ENCODE measurements at regions not wholly inside any gene's neighbourhood (a gene's known extent, or its start where the extent isn't known, plus 50 kb on each side); places are given as distances from the start of the nearest gene placed in this dataset.
"Not testable (repeated sequence)": the region's sequence is repeated elsewhere in the genome, so short reads cannot be mapped to it uniquely, and the experiment has no call there.

GRCh38 chr9:108396193-108396592 is 459.6 kb downstream of the ACTL7B start:
- no peak for DNase-seq (ENCODE audit: low spot score)
- ATAC-seq (ENCODE audit: low read depth) = no peak
- H3K4me1 ChIP-seq (ENCODE audit: insufficient read depth, poor library complexity, severe bottlenecking) = no peaks in the 10 kb centered on the region
- H3K9me3 ChIP-seq (ENCODE audit: severe bottlenecking) = no peaks in the 10 kb centered on the region
- TF ChIP-seq CTCF (IDR thresholded peaks at IDR 0.05; ENCODE audit: poor library complexity, severe bottlenecking) = no peak
- no peak overlapping the region for H3K27ac ChIP-seq (ENCODE audit: poor library complexity, severe bottlenecking)
- H3K36me3 ChIP-seq (ENCODE audit: low read depth) = no peaks in the 10 kb centered on the region
- no peaks in the 10 kb centered on the region for H3K27me3 ChIP-seq (ENCODE audit: insufficient read depth, poor library complexity, severe bottlenecking)
- no peak overlapping the region for H3K4me3 ChIP-seq (ENCODE audit: severe bottlenecking)

DNA sequence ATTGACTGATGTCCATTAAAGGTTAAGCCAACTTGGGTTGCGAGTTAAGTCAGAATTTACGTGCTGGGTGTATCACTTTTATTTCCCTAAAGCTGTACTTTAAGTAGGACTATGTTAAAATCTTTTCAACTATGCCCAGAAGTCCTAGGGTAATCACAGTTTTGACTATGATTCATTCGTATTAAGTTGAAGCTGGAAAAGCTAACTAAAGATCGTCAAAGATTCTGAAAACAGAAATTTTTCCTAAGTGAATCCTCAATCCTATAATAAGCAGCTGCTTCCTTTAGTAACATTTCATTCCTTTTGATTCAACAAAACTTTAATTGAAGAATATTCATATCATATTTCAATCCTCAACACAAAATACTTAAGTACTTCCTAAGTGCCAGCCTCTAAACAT is 460.4 kb downstream of the ACTL7B start:
- DNase-seq (ENCODE audit: low spot score) (no peak), ATAC-seq (ENCODE audit: low read depth) (no peak)
- no peaks in the 10 kb centered on the region for H3K9me3 ChIP-seq (ENCODE audit: severe bottlenecking)
- H3K27me3 ChIP-seq (ENCODE audit: insufficient read depth, poor library complexity, severe bottlenecking) = no peaks in the 10 kb centered on the region
- no peak overlapping the region for H3K4me3 ChIP-seq (ENCODE audit: severe bottlenecking)
- no peaks in the 10 kb centered on the region for H3K36me3 ChIP-seq (ENCODE audit: low read depth)
- TF ChIP-seq CTCF (IDR thresholded peaks at IDR 0.05; ENCODE audit: poor library complexity, severe bottlenecking) = no peak
- H3K4me1 ChIP-seq (ENCODE audit: insufficient read depth, poor library complexity, severe bottlenecking) = no peaks in the 10 kb centered on the region
- no peak overlapping the region for H3K27ac ChIP-seq (ENCODE audit: poor library complexity, severe bottlenecking)

DNA sequence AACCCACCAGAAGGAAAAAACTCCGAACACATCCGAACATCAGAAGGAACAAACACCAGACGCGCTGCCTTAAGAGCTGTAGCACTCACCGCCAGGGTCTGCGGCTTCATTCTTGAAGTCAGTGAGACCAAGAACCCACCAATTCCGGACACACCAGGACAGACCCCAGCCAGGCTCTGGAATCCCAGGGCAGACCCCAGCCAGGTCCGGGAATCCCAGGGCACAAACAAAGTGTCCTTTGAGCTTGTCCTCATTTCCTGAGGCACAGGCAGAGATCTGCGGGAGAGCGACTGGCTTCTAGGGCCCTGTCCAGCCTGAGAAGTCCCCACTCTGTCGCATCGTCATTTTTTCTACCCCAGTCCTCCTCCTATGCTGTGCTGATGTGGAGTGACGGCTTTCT is 461.1 kb downstream of the ACTL7B start:
- DNase-seq (ENCODE audit: low spot score) = no peak
- no peak for TF ChIP-seq CTCF (IDR thresholded peaks at IDR 0.05; ENCODE audit: poor library complexity, severe bottlenecking)
- Histone ChIP-seq H3K9me3 (ENCODE audit: severe bottlenecking) (no peaks in the 10 kb centered on the region), H3K4me3 (ENCODE audit: severe bottlenecking) (no peak overlapping the region), H3K4me1 (ENCODE audit: insufficient read depth, poor library complexity, severe bottlenecking) (no peaks in the 10 kb centered on the region), H3K27ac (ENCODE audit: poor library complexity, severe bottlenecking) (no peak overlapping the region), H3K36me3 (ENCODE audit: low read depth) (no peaks in the 10 kb centered on the region), H3K27me3 (ENCODE audit: insufficient read depth, poor library complexity, severe bottlenecking) (no peaks in the 10 kb centered on the region)
- no peak for ATAC-seq (ENCODE audit: low read depth)

DNA sequence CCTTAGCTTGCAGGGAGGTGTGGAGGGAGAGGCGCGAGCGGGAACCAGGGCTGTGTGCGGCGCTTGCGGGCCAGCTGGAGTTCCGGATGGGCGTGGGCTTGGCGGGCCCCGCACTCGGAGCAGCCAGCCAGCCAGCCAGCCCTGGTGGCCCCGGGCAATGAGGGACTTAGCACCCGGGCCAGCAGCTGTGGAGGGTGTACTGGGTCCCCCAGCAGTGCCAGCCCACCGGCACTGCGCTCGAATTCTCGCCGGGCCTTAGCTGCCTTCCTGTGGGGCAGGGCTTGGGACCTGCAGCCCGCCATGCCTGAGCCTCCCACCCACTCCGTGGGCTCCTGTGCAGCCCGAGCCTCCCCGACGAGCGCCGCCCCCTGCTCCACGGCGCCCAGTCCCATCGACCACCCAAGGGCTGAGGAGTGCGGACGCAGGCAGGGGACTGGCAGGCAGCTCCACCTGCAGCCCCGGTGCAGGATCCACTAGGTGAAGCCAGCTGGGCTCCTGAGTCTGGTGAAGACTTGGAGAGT is 462.2 kb downstream of the ACTL7B start:
- H3K27me3 ChIP-seq (ENCODE audit: insufficient read depth, poor library complexity, severe bottlenecking); H3K27ac ChIP-seq (ENCODE audit: poor library complexity, severe bottlenecking); H3K4me3 ChIP-seq (ENCODE audit: severe bottlenecking); ATAC-seq (ENCODE audit: low read depth); H3K4me1 ChIP-seq (ENCODE audit: insufficient read depth, poor library complexity, severe bottlenecking); H3K9me3 ChIP-seq (ENCODE audit: severe bottlenecking); H3K36me3 ChIP-seq (ENCODE audit: low read depth); DNase-seq (ENCODE audit: low spot score): not testable (repeated sequence)

DNA sequence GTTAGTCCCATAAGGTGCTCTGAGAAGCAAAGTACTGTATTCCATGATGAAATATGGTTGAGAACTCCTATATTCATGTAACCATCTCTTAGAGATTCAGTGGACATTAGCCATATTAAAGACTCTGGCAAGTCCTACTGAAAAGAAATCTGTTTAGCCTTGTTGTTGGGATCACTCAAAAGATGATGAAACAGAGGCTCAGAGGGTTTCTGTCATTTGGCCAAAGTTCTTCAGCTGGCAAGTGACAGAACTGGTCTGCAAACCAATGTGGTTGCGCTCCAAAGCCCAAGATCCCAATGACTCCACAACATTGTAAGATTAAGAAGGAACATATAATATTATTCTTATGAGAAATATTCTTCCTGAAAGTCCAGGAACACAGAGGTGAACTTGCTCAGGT is 462.9 kb downstream of the ACTL7B start:
- TF ChIP-seq CTCF (IDR thresholded peaks at IDR 0.05; ENCODE audit: poor library complexity, severe bottlenecking) = no peak

More for the DNA sequence above, 462.9 kb downstream of the ACTL7B start:
- no peaks in the 10 kb centered on the region for H3K9me3 ChIP-seq (ENCODE audit: severe bottlenecking)
- no peak overlapping the region for H3K4me3 ChIP-seq (ENCODE audit: severe bottlenecking)
- no peaks in the 10 kb centered on the region for H3K36me3 ChIP-seq (ENCODE audit: low read depth)
- H3K27me3 ChIP-seq (ENCODE audit: insufficient read depth, poor library complexity, severe bottlenecking) = no peaks in the 10 kb centered on the region
- no peak overlapping the region for H3K27ac ChIP-seq (ENCODE audit: poor library complexity, severe bottlenecking)
- no peaks in the 10 kb centered on the region for H3K4me1 ChIP-seq (ENCODE audit: insufficient read depth, poor library complexity, severe bottlenecking)
- no peak for ATAC-seq (ENCODE audit: low read depth)
- no peak for DNase-seq (ENCODE audit: low spot score)

Measured in RWPE2 (cell line).